ENCODE measurements at regions not wholly inside any gene's neighbourhood (a gene's known extent, or its start where the extent isn't known, plus 50 kb on each side); places are given as distances from the start of the nearest gene placed in this dataset.
"Not testable (repeated sequence)": the region's sequence is repeated elsewhere in the genome, so short reads cannot be mapped to it uniquely, and the experiment has no call there.

- Mint-ChIP-seq H3K36me3 (ENCODE audit: low read depth) (peaks cover 11% of the 10 kb centered on the region), H3K4me1 (ENCODE audit: low read depth) (no peaks in the 10 kb centered on the region), H3K4me3 (no peak overlapping the region), H3K27me3 (no peaks in the 10 kb centered on the region), H3K9me3 (peaks cover 18% of the 10 kb centered on the region), H3K27ac (no peak overlapping the region)
- Histone ChIP-seq H3K27me3 (ENCODE audit: control insufficient read depth in 1 of 2, insufficient read depth in 2 of 2, low read length in 2 of 2) (no peaks in the 10 kb centered on the region), H3K9me3 (ENCODE audit: control insufficient read depth in 1 of 2, insufficient read depth in 1 of 2, low read length in 2 of 2) (peaks cover 7 to 54% of the 10 kb centered on the region in 2 experiments), H3K4me1 (ENCODE audit: insufficient read depth, low read length) (no peaks in the 10 kb centered on the region), H3K36me3 (ENCODE audit: insufficient read depth, low read length) (no peaks in the 10 kb centered on the region), H3K4me3 (ENCODE audit: low read length) (no peak overlapping the region), H3K27ac (ENCODE audit: low read depth in 1 of 2, low read length in 2 of 2) (no peak overlapping the region)
- no peak for ATAC-seq (ENCODE audit: poor library complexity)
- ChIA-PET CTCF (no interaction called here), POLR2A (no interaction called here)
- DNase-seq, result no peak
- intact Hi-C loops (cut with DNase I, micrococcal nuclease), result no loop called here
- no peak for TF ChIP-seq CTCF (IDR thresholded peaks at IDR 0.05)
Observed at GRCh38 chr22:11605468-11605981, 3922.5 kb upstream of the OR11H1 start.

GRCh38 chr22:11606047-11607000 is 3921.7 kb upstream of the OR11H1 start:
- DNase-seq; H3K4me1 Mint-ChIP-seq (ENCODE audit: low read depth); H3K4me1 ChIP-seq (ENCODE audit: insufficient read depth, low read length); H3K27ac Mint-ChIP-seq; CTCF ChIA-PET; intact Hi-C loops (cut with DNase I, micrococcal nuclease); POLR2A ChIA-PET; H3K27ac ChIP-seq (ENCODE audit: low read depth in 1 of 2, low read length in 2 of 2); H3K27me3 Mint-ChIP-seq; ATAC-seq (ENCODE audit: poor library complexity); H3K27me3 ChIP-seq (ENCODE audit: control insufficient read depth in 1 of 2, insufficient read depth in 2 of 2, low read length in 2 of 2); H3K4me3 Mint-ChIP-seq; H3K36me3 ChIP-seq (ENCODE audit: insufficient read depth, low read length); H3K4me3 ChIP-seq (ENCODE audit: low read length): not testable (repeated sequence)
- peaks cover 0 to 50% of the 10 kb centered on the region in 2 experiments for H3K9me3 ChIP-seq (ENCODE audit: control insufficient read depth in 1 of 2, insufficient read depth in 1 of 2, low read length in 2 of 2)
- peaks cover 21% of the 10 kb centered on the region for H3K9me3 Mint-ChIP-seq
- peaks cover 11% of the 10 kb centered on the region for H3K36me3 Mint-ChIP-seq (ENCODE audit: low read depth)

- intact Hi-C loops (cut with DNase I, micrococcal nuclease), result not testable (repeated sequence)
Observed at GRCh38 chr22:11607215-11607614, 3920.8 kb upstream of the OR11H1 start.

GRCh38 chr22:11608486-11608885 is 3919.5 kb upstream of the OR11H1 start:
- Mint-ChIP-seq H3K36me3 (ENCODE audit: low read depth) (peaks cover 11% of the 10 kb centered on the region), H3K9me3 (peaks cover 27% of the 10 kb centered on the region)
- ATAC-seq (ENCODE audit: poor library complexity); H3K27me3 ChIP-seq (ENCODE audit: control insufficient read depth in 1 of 2, insufficient read depth in 2 of 2, low read length in 2 of 2); H3K27me3 Mint-ChIP-seq; intact Hi-C loops (cut with DNase I, micrococcal nuclease); H3K4me3 ChIP-seq (ENCODE audit: low read length); CTCF ChIA-PET; H3K4me1 Mint-ChIP-seq (ENCODE audit: low read depth); DNase-seq; H3K36me3 ChIP-seq (ENCODE audit: insufficient read depth, low read length); POLR2A ChIA-PET; H3K27ac Mint-ChIP-seq; H3K27ac ChIP-seq (ENCODE audit: low read depth in 1 of 2, low read length in 2 of 2); H3K4me1 ChIP-seq (ENCODE audit: insufficient read depth, low read length); H3K4me3 Mint-ChIP-seq: not testable (repeated sequence)
- H3K9me3 ChIP-seq (ENCODE audit: control insufficient read depth in 1 of 2, insufficient read depth in 1 of 2, low read length in 2 of 2), result peaks cover 4 to 63% of the 10 kb centered on the region in 2 experiments

More at GRCh38 chr22:11607215-11607614, 3920.8 kb upstream of the OR11H1 start:
- H3K27ac ChIP-seq (ENCODE audit: low read depth in 1 of 2, low read length in 2 of 2); ATAC-seq (ENCODE audit: poor library complexity); POLR2A ChIA-PET; H3K27me3 ChIP-seq (ENCODE audit: control insufficient read depth in 1 of 2, insufficient read depth in 2 of 2, low read length in 2 of 2); H3K27ac Mint-ChIP-seq; H3K27me3 Mint-ChIP-seq; DNase-seq; H3K4me1 Mint-ChIP-seq (ENCODE audit: low read depth); H3K4me3 Mint-ChIP-seq; H3K4me3 ChIP-seq (ENCODE audit: low read length); CTCF ChIA-PET; H3K4me1 ChIP-seq (ENCODE audit: insufficient read depth, low read length); H3K36me3 ChIP-seq (ENCODE audit: insufficient read depth, low read length): not testable (repeated sequence)
- Mint-ChIP-seq H3K9me3 (peaks cover 25% of the 10 kb centered on the region), H3K36me3 (ENCODE audit: low read depth) (peaks cover 12% of the 10 kb centered on the region)
- H3K9me3 ChIP-seq (ENCODE audit: control insufficient read depth in 1 of 2, insufficient read depth in 1 of 2, low read length in 2 of 2), result peaks cover 0 to 52% of the 10 kb centered on the region in 2 experiments

- H3K36me3 ChIP-seq (ENCODE audit: insufficient read depth, low read length); DNase-seq; H3K4me3 Mint-ChIP-seq; CTCF ChIA-PET; H3K27me3 Mint-ChIP-seq; H3K4me1 Mint-ChIP-seq (ENCODE audit: low read depth); H3K27ac ChIP-seq (ENCODE audit: low read depth in 1 of 2, low read length in 2 of 2); intact Hi-C loops (cut with DNase I, micrococcal nuclease); H3K27me3 ChIP-seq (ENCODE audit: control insufficient read depth in 1 of 2, insufficient read depth in 2 of 2, low read length in 2 of 2); H3K4me1 ChIP-seq (ENCODE audit: insufficient read depth, low read length); H3K4me3 ChIP-seq (ENCODE audit: low read length); POLR2A ChIA-PET; H3K27ac Mint-ChIP-seq; ATAC-seq (ENCODE audit: poor library complexity): not testable (repeated sequence)
- peaks cover 11% of the 10 kb centered on the region for H3K36me3 Mint-ChIP-seq (ENCODE audit: low read depth)
- peaks cover 25% of the 10 kb centered on the region for H3K9me3 Mint-ChIP-seq
- H3K9me3 ChIP-seq (ENCODE audit: control insufficient read depth in 1 of 2, insufficient read depth in 1 of 2, low read length in 2 of 2), result peaks cover 11 to 70% of the 10 kb centered on the region in 2 experiments
Observed at GRCh38 chr22:11609193-11609592, 3918.8 kb upstream of the OR11H1 start.

- H3K27me3 ChIP-seq (ENCODE audit: control insufficient read depth in 1 of 2, insufficient read depth in 2 of 2, low read length in 2 of 2); H3K27ac ChIP-seq (ENCODE audit: low read depth in 1 of 2, low read length in 2 of 2); POLR2A ChIA-PET; H3K4me3 Mint-ChIP-seq; DNase-seq; intact Hi-C loops (cut with DNase I, micrococcal nuclease); H3K36me3 ChIP-seq (ENCODE audit: insufficient read depth, low read length); ATAC-seq (ENCODE audit: poor library complexity); H3K27ac Mint-ChIP-seq; H3K4me1 ChIP-seq (ENCODE audit: insufficient read depth, low read length); H3K27me3 Mint-ChIP-seq; H3K4me1 Mint-ChIP-seq (ENCODE audit: low read depth); H3K4me3 ChIP-seq (ENCODE audit: low read length); CTCF ChIA-PET: not testable (repeated sequence)
- H3K9me3 Mint-ChIP-seq, result peaks cover 33% of the 10 kb centered on the region
- peaks cover 22% of the 10 kb centered on the region for H3K36me3 Mint-ChIP-seq (ENCODE audit: low read depth)
- peaks cover 18 to 70% of the 10 kb centered on the region in 2 experiments for H3K9me3 ChIP-seq (ENCODE audit: control insufficient read depth in 1 of 2, insufficient read depth in 1 of 2, low read length in 2 of 2)
Observed at GRCh38 chr22:11611280-11611679, 3916.7 kb upstream of the OR11H1 start.
